H1 (cell line): ENCODE measurements at regions not wholly inside any gene's neighbourhood (a gene's known extent, or its start where the extent isn't known, plus 50 kb on each side); places are given as distances from the start of the nearest gene placed in this dataset.

Source experiments
- CTCF ChIA-PET: fragments of 300-600 bp; sonication (Branson Sonifier 250); formaldehyde crosslinking; loops from one replicate; lab custom pipeline; 2021; ENCODE audit not compliant: partially characterized antibody; lab: Charles Lee
- POLR2A ChIA-PET: fragments of 300-600 bp; sonication (Branson Sonifier 250); formaldehyde crosslinking; loops from one replicate; lab custom pipeline; 2021; ENCODE audit warnings: inconsistent platforms; ENCODE audit not compliant: partially characterized antibody; lab: Charles Lee
- DNase-seq, 2 experiments: peaks; one replicate each; pipeline versions ENCODE4 v3.0.0 to v3.0.0-alpha.2; 2010 to 2022; ENCODE audit warnings: low spot score in 2 of 2, low read depth in 1 of 2, mixed read lengths in 1 of 2
- FAIRE-seq: peaks from 2 replicates; lab custom pipeline; 2011; peaks lifted over from hg19 to GRCh38; lab: Jason Lieb, UNC
- H2AFZ ChIP-seq: 2 replicates; pipeline ENCODE4 v1.8.1; 2012; ENCODE audit warnings: low read length, inconsistent platforms
- H2AK5ac ChIP-seq: 2 replicates; pipeline ENCODE4 v1.6.1; 2013; ENCODE audit warnings: low read depth, low read length
- H2BK120ac ChIP-seq: replicated peaks from 2 replicates; pipeline ENCODE3; 2013; ENCODE audit warnings: low read depth, low read length, inconsistent platforms
- H2BK12ac ChIP-seq: 2 replicates; pipeline ENCODE4 v1.6.1; 2013; ENCODE audit warnings: low read depth, low read length
- H2BK15ac ChIP-seq: 2 replicates; pipeline ENCODE4 v1.6.1; 2013; ENCODE audit warnings: low read length
- H2BK20ac ChIP-seq: 2 replicates; pipeline ENCODE4 v1.6.1; 2013; ENCODE audit warnings: low read length
- H2BK5ac ChIP-seq: 2 replicates; pipeline ENCODE4 v1.6.1; 2013; ENCODE audit warnings: low read depth, low read length
- H3K14ac ChIP-seq: 2 replicates; pipeline ENCODE4 v1.6.1; 2013; ENCODE audit warnings: inconsistent platforms; ENCODE audit not compliant: insufficient read length
- H3K18ac ChIP-seq: 2 replicates; pipeline ENCODE4 v1.6.1; 2013; ENCODE audit warnings: low read length; ENCODE audit errors: extremely low read depth
- H3K23ac ChIP-seq: 2 replicates; pipeline ENCODE4 v1.6.1; 2013; ENCODE audit warnings: inconsistent platforms; ENCODE audit not compliant: insufficient read length
- H3K23me2 ChIP-seq: 2 replicates; pipeline ENCODE4 v1.6.1; 2013; ENCODE audit warnings: low read depth, low read length
- H3K27ac ChIP-seq: 2 replicates; pipeline ENCODE4 v1.6.1; 2011; ENCODE audit warnings: low read depth, low read length, inconsistent platforms
- H3K27me3 ChIP-seq, 4 experiments: replicated peaks in 1 of 4; 1 replicate in 1 of 4; 2 replicates in 3 of 4; pipeline versions ENCODE4 v1.6.1 to v1.8.1; 2011 to 2013; ENCODE audit warnings: low read length in 3 of 4, mild to moderate bottlenecking in 3 of 4, inconsistent platforms in 2 of 4, mixed read lengths in 2 of 4, moderate library complexity in 1 of 4; ENCODE audit not compliant: control insufficient read depth in 3 of 4, insufficient read depth in 3 of 4; ENCODE audit errors: extremely low read depth in 1 of 4
- H3K36me3 ChIP-seq, 4 experiments: 2 replicates each; pipeline versions ENCODE4 v1.6.1 to v1.8.1; 2011 to 2013; ENCODE audit warnings: mild to moderate bottlenecking in 4 of 4, low read length in 3 of 4, moderate library complexity in 2 of 4, control low read depth in 1 of 4, inconsistent platforms in 1 of 4; ENCODE audit not compliant: insufficient read depth in 4 of 4, control insufficient read depth in 2 of 4
- H3K4ac ChIP-seq: replicated peaks from 2 replicates; pipeline ENCODE3; 2013; ENCODE audit warnings: low read length, low read depth, mixed read lengths, inconsistent platforms; ENCODE audit not compliant: insufficient read length
- H3K4me1 ChIP-seq, 4 experiments: replicated peaks in 1 of 4; 1 replicate in 1 of 4; 2 replicates in 3 of 4; pipeline versions ENCODE4 v1.6.1 to v1.8.1; 2011 to 2013; ENCODE audit warnings: low read length in 3 of 4, inconsistent platforms in 2 of 4, mixed read lengths in 1 of 4; ENCODE audit not compliant: insufficient read depth in 4 of 4, control insufficient read depth in 3 of 4
- H3K4me2 ChIP-seq, 2 experiments: 2 replicates each; pipeline versions ENCODE4 v1.6.1 to v1.8.1; 2011 to 2013; ENCODE audit warnings: low read depth in 2 of 2, low read length in 2 of 2, control low read depth in 1 of 2, inconsistent platforms in 1 of 2, mild to moderate bottlenecking in 1 of 2; ENCODE audit not compliant: insufficient read depth in 1 of 2
- H3K4me3 ChIP-seq, 4 experiments: fragments of 200-600, 300-600 bp in 1 of 4; sonication (generic), shearing (Covaris generic), sonication (Bioruptor Twin) in 1 of 4; 2 replicates each; pipeline versions ENCODE4 v1.5.1 to v1.8.1; 2011 to 2016; ENCODE audit warnings: low read length in 4 of 4, low read depth in 3 of 4, control low read depth in 2 of 4, inconsistent platforms in 2 of 4, mild to moderate bottlenecking in 2 of 4, mixed read lengths in 1 of 4, moderate library complexity in 1 of 4; ENCODE audit not compliant: insufficient read depth in 2 of 4; ENCODE audit errors: extremely low read depth in 1 of 4
- H3K56ac ChIP-seq: replicated peaks from 2 replicates; pipeline ENCODE3; 2013; ENCODE audit warnings: low read depth, mild to moderate bottlenecking, mixed read lengths, low read length, inconsistent platforms; ENCODE audit not compliant: insufficient read length
- H3K79me1 ChIP-seq: 2 replicates; pipeline ENCODE4 v1.6.1; 2013; ENCODE audit warnings: low read depth, low read length, control low read depth
- H3K79me2 ChIP-seq, 2 experiments: 2 replicates each; pipeline versions ENCODE4 v1.6.1 to v1.8.1; 2012 to 2013; ENCODE audit warnings: low read length in 2 of 2, mild to moderate bottlenecking in 2 of 2, inconsistent platforms in 1 of 2; ENCODE audit not compliant: insufficient read depth in 2 of 2, control insufficient read depth in 1 of 2
- H3K9ac ChIP-seq, 4 experiments: replicated peaks in 1 of 4; 1 replicate in 1 of 4; 2 replicates in 3 of 4; pipeline versions ENCODE4 v1.6.1 to v1.8.1; 2011 to 2013; ENCODE audit warnings: low read depth in 3 of 4, low read length in 3 of 4, control low read depth in 2 of 4, mild to moderate bottlenecking in 2 of 4, moderate library complexity in 2 of 4, inconsistent platforms in 1 of 4; ENCODE audit errors: extremely low read depth in 1 of 4
- H3K9me3 ChIP-seq, 2 experiments: 2 replicates each; pipeline versions ENCODE4 v1.6.1 to v1.8.1; 2012 to 2013; ENCODE audit warnings: mild to moderate bottlenecking in 2 of 2, moderate library complexity in 2 of 2, control low read depth in 1 of 2, inconsistent platforms in 1 of 2, low read depth in 1 of 2, low read length in 1 of 2, mixed read lengths in 1 of 2; ENCODE audit not compliant: insufficient read depth in 2 of 2
- H4K20me1 ChIP-seq, 2 experiments: replicated peaks in 1 of 2; 2 replicates each; pipeline versions ENCODE3 to v1.8.1; 2011 to 2013; ENCODE audit warnings: inconsistent platforms in 2 of 2, low read length in 2 of 2, mild to moderate bottlenecking in 1 of 2; ENCODE audit not compliant: insufficient read depth in 2 of 2, control insufficient read depth in 1 of 2
- H4K5ac ChIP-seq: 2 replicates; pipeline ENCODE4 v1.6.1; 2013; ENCODE audit warnings: low read length, low read depth, mixed read lengths, inconsistent platforms; ENCODE audit not compliant: insufficient read length
- H4K8ac ChIP-seq: 2 replicates; pipeline ENCODE4 v1.8.0; 2013; ENCODE audit warnings: mild to moderate bottlenecking, moderate library complexity, low read length, inconsistent platforms; ENCODE audit not compliant: insufficient read depth; ENCODE audit errors: extremely low read depth
- H4K91ac ChIP-seq: replicated peaks from 2 replicates; pipeline ENCODE3; 2013; ENCODE audit warnings: low read length, mixed read lengths, inconsistent platforms; ENCODE audit not compliant: insufficient read length
- BACH1 ChIP-seq: IDR thresholded peaks from 2 replicates; pipeline ENCODE4 v1.6.1; 2012; ENCODE audit warnings: low read length, improper control_type of control experiment
- CBX8 ChIP-seq: fragments of 300-800, 300-1000 bp; sonication (generic); IDR thresholded peaks from 2 replicates; pipeline ENCODE4 v1.7.1; 2016; ENCODE audit warnings: low read depth, low read length, borderline replicate concordance
- CHD2 ChIP-seq: IDR thresholded peaks from 2 replicates; pipeline ENCODE4 v1.6.1; 2012; ENCODE audit warnings: low read length, improper control_type of control experiment
- CTBP2 ChIP-seq: IDR thresholded peaks from 2 replicates; pipeline ENCODE4 v1.7.0; 2011; ENCODE audit warnings: borderline replicate concordance, mild to moderate bottlenecking, moderate library complexity, mixed read lengths, low read length; ENCODE audit not compliant: insufficient read depth, insufficient read length
- JUND ChIP-seq: IDR thresholded peaks from 2 replicates; pipeline ENCODE4 v1.6.1; 2011; ENCODE audit warnings: mild to moderate bottlenecking, improper control_type of control experiment, low read length
- KDM5A ChIP-seq: fragments of 200-600 bp; IDR thresholded peaks from 2 replicates; pipeline ENCODE4 v1.7.1; 2012; ENCODE audit warnings: mild to moderate bottlenecking, low read length, inconsistent platforms, mixed read lengths
- SP1 ChIP-seq: IDR thresholded peaks from 2 replicates; pipeline ENCODE4 v1.6.1; 2011; ENCODE audit warnings: low read depth, low read length
- SUZ12 ChIP-seq: fragments of 200-600 bp; sonication (generic); IDR thresholded peaks from 2 replicates; pipeline ENCODE4 v1.6.1; 2012; ENCODE audit warnings: mild to moderate bottlenecking, inconsistent platforms, low read length, moderate library complexity, mixed read lengths
- WGBS, 2 experiments: shearing (Covaris generic) in 1 of 2; methylation state at CpG; one replicate each; pipeline versions ENCODE4 v1.1.6 to v1.1.7; 2013 to 2015; ENCODE audit warnings: low lambda C conversion rate in 2 of 2, mixed read lengths in 2 of 2, inconsistent platforms in 1 of 2, low coverage in 1 of 2, missing lambda C conversion rate in 1 of 2; ENCODE audit not compliant: insufficient replicate concordance in 2 of 2, insufficient coverage in 1 of 2, insufficient read length in 1 of 2; ENCODE audit errors: extremely low coverage in 1 of 2, missing lambda C conversion rate in 1 of 2; 5-methylcytosine and 5-hydroxymethylcytosine counted together

DNA sequence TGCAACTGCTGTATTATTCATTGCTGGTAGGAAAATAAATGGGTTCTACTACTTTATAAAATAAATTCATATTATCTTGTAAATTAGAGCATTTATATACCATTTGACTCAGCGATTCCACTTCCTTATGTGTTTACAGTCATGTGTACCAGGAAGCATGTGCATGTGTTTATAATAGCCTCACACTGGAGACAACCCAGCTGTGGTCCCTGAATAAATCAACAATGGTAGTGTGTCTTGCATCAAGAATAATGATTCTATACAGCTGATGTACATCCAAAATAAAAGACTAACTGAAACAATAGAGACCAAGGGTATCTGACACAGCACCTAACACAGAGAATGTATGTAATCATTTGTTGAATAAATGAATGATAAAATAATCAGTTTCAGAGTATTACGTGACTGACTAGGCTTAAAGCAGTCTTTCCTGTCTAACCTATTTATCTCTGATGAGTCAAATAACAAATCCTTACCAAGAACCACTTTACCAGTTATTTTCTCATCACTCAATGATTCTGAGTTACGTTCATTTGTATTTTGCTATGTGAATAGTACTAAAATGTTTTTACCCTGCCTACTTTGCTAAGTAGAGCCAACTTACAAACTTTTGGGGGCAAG is 216.8 kb downstream of the UBE2E3 start:
- Histone ChIP-seq H3K79me1 (no peaks in the 10 kb centered on the region), H3K27ac (no peak overlapping the region), H3K4me1 (no peaks in the 10 kb centered on the region), H4K20me1 (no peaks in the 10 kb centered on the region), H4K91ac (no peak overlapping the region), H2AFZ (no peak overlapping the region), H3K27me3 (no peaks in the 10 kb centered on the region), H3K4me3 (no peak overlapping the region), H3K23ac (no peak overlapping the region), H2BK120ac (no peak overlapping the region), H2AK5ac (no peak overlapping the region), H3K9me3 (no peaks in the 10 kb centered on the region), H3K9ac (no peak overlapping the region), H2BK12ac (no peak overlapping the region), H3K4me2 (no peak overlapping the region), H3K4ac (no peak overlapping the region), H2BK5ac (no peak overlapping the region), H3K79me2 (no peaks in the 10 kb centered on the region), H3K36me3 (no peaks in the 10 kb centered on the region), H3K56ac (no peak overlapping the region), H3K18ac (no peak overlapping the region), H4K5ac (no peak overlapping the region), H2BK15ac (no peak overlapping the region), H3K14ac (no peak overlapping the region), H3K23me2 (no peaks in the 10 kb centered on the region), H2BK20ac (no peak overlapping the region), H4K8ac (no peak overlapping the region)
- CTCF ChIA-PET: no interaction called here
- POLR2A ChIA-PET: no interaction called here
- 91% methylated on average over 3 of the region's 3 CpGs; no CpG with 5 or more reads in 1 of the 2 experiments for WGBS, 2 experiments
- TF ChIP-seq KDM5A (no peak), CBX8 (no peak), SP1 (no peak), BACH1 (no peak), CTBP2 (no peak), SUZ12 (no peak), JUND (no peak), CHD2 (no peak)
- FAIRE-seq (no peak), DNase-seq (no peak)
